OCI-LY3 (cell line): ENCODE measurements at regions not wholly inside any gene's neighbourhood (a gene's known extent, or its start where the extent isn't known, plus 50 kb on each side); places are given as distances from the start of the nearest gene placed in this dataset.

ENCODE experiments used
- EZH2phosphoT487 ChIP-seq: fragments of 200-600 bp; shearing (Covaris generic); IDR thresholded peaks from 2 replicates; pipeline ENCODE4 v1.6.1; 2018; ENCODE audit warnings: antibody characterized with exemption, mixed run types, low read depth
- TF ChIP-seq, protein P1 (sequence below): fragments of 200-600, 300-600 bp; sonication (generic); IDR thresholded peaks from 2 replicates; pipeline ENCODE4 v1.5.1; 2014; ENCODE audit warnings: antibody characterized with exemption, low read length, low read depth

DNA sequence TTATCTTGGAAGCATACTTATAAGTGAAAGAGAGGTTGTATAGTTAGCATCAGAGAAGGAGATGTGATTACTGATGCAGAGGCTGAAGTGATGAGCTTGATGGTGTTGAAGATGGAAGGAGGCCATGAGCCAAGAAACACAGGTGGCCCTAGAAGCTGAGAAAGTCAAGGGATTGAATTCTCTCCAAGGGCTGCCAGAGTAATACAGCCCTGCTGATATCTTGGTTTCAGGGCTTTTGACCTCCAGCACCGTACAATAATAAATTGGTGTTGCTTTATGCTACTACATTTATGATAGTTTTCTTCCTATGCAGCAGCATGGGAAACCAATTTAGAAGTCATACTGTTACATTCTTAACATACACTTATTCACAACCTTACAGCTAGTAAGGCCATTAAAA lies 1133.3 kb downstream of the AACS start:
- TF ChIP-seq, protein P1, sequence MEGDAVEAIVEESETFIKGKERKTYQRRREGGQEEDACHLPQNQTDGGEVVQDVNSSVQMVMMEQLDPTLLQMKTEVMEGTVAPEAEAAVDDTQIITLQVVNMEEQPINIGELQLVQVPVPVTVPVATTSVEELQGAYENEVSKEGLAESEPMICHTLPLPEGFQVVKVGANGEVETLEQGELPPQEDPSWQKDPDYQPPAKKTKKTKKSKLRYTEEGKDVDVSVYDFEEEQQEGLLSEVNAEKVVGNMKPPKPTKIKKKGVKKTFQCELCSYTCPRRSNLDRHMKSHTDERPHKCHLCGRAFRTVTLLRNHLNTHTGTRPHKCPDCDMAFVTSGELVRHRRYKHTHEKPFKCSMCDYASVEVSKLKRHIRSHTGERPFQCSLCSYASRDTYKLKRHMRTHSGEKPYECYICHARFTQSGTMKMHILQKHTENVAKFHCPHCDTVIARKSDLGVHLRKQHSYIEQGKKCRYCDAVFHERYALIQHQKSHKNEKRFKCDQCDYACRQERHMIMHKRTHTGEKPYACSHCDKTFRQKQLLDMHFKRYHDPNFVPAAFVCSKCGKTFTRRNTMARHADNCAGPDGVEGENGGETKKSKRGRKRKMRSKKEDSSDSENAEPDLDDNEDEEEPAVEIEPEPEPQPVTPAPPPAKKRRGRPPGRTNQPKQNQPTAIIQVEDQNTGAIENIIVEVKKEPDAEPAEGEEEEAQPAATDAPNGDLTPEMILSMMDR: no peak
- TF ChIP-seq EZH2phosphoT487: no peak
